ENCODE measurements at regions not wholly inside any gene's neighbourhood (a gene's known extent, or its start where the extent isn't known, plus 50 kb on each side); places are given as distances from the start of the nearest gene placed in this dataset.

DNA sequence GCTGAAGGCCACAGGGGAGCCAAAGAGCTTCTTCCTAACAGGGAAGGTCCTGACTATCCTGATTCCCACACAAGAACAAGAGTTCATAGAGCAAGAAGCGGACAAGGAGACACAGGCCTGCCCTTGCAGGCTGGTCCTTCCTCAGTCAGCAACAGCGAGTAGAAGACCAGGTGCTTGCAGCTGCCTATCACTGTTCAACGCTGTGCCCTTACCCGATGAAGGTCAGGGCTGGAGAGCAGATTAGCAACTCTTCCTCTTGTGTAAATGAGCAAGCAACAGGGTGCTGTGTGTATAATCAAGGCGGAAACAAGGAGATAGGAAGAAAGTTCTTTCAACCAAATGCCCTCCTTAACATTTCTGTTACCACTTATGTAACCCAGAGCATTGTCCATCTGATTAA is 115.3 kb upstream of the SPACA1 start:
- no peak for TF ChIP-seq NFE2 (CRISPR knock-in tag; IDR thresholded peaks at IDR 0.05)
- no peak for TF ChIP-seq ZNF460 (CRISPR knock-in tag; IDR thresholded peaks at IDR 0.05; ENCODE audit: borderline replicate concordance)
- TF ChIP-seq, protein P1, sequence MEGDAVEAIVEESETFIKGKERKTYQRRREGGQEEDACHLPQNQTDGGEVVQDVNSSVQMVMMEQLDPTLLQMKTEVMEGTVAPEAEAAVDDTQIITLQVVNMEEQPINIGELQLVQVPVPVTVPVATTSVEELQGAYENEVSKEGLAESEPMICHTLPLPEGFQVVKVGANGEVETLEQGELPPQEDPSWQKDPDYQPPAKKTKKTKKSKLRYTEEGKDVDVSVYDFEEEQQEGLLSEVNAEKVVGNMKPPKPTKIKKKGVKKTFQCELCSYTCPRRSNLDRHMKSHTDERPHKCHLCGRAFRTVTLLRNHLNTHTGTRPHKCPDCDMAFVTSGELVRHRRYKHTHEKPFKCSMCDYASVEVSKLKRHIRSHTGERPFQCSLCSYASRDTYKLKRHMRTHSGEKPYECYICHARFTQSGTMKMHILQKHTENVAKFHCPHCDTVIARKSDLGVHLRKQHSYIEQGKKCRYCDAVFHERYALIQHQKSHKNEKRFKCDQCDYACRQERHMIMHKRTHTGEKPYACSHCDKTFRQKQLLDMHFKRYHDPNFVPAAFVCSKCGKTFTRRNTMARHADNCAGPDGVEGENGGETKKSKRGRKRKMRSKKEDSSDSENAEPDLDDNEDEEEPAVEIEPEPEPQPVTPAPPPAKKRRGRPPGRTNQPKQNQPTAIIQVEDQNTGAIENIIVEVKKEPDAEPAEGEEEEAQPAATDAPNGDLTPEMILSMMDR (CRISPR knock-in tag; IDR thresholded peaks at IDR 0.05): no peak
- no peak for TF ChIP-seq ZNF143 (CRISPR knock-in tag; IDR thresholded peaks at IDR 0.05)
- TF ChIP-seq ZNF556 (CRISPR knock-in tag; IDR thresholded peaks at IDR 0.05; ENCODE audit: borderline replicate concordance): no peak
- no peak for TF ChIP-seq ZFAT (CRISPR knock-in tag; conservative IDR thresholded peaks at IDR 0.05)
- no peak for TF ChIP-seq SRSF1 (optimal IDR thresholded peaks at IDR 0.05; ENCODE audit: low read depth, low read length)
- TF ChIP-seq SALL1 (CRISPR knock-in tag; IDR thresholded peaks at IDR 0.05): no peak
- TF ChIP-seq NR2F1 (CRISPR knock-in tag; IDR thresholded peaks at IDR 0.05): no peak
